ENCODE measurements at regions not wholly inside any gene's neighbourhood (a gene's known extent, or its start where the extent isn't known, plus 50 kb on each side); places are given as distances from the start of the nearest gene placed in this dataset.

DNA sequence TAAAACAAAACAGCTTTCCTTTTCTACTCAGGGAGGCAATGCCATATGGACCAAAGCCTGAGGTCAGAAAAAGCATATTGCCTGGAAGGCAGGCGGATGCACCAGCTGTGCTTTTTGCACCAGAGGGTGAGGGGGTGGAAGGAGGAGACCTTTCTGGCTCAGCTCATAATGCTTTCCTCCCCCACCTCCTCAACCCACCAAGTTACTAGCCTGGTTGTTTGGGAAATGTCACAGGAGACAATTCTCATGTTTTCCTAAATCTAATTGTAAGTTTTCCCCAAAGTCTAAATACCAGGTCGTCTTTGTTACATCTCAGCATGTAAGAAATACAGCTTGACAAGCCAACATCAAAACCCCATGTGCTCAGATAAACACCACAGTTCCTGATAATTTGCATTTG is 72.6 kb upstream of the DMRTA1 start:
- no peaks in the 10 kb centered on the region for H3K79me2 ChIP-seq (ENCODE audit: low read length)
- H3K4me1 ChIP-seq (ENCODE audit: low read length) = no peaks in the 10 kb centered on the region
- no peaks in the 10 kb centered on the region for H4K20me1 ChIP-seq (ENCODE audit: insufficient read depth, low read length)
- H3K4me2 ChIP-seq (ENCODE audit: low read length) = no peak overlapping the region
- H3K27me3 ChIP-seq (ENCODE audit: low read depth, low read length) = no peaks in the 10 kb centered on the region; the same call in 1 of the 2 replicates
- H2AFZ ChIP-seq (ENCODE audit: low read depth, low read length) = no peak overlapping the region
- no peaks in the 10 kb centered on the region for H3K9me3 ChIP-seq (ENCODE audit: insufficient read depth, low read length)
- no peak overlapping the region for H3K4me3 ChIP-seq (ENCODE audit: low read length)
- H3K27ac ChIP-seq (ENCODE audit: low read length) = no peak overlapping the region
- no peak overlapping the region for H3K9ac ChIP-seq (ENCODE audit: low read length)
- no peaks in the 10 kb centered on the region for H3K36me3 ChIP-seq (replicated peaks; ENCODE audit: low read depth, low read length)
- TF ChIP-seq, protein P1, sequence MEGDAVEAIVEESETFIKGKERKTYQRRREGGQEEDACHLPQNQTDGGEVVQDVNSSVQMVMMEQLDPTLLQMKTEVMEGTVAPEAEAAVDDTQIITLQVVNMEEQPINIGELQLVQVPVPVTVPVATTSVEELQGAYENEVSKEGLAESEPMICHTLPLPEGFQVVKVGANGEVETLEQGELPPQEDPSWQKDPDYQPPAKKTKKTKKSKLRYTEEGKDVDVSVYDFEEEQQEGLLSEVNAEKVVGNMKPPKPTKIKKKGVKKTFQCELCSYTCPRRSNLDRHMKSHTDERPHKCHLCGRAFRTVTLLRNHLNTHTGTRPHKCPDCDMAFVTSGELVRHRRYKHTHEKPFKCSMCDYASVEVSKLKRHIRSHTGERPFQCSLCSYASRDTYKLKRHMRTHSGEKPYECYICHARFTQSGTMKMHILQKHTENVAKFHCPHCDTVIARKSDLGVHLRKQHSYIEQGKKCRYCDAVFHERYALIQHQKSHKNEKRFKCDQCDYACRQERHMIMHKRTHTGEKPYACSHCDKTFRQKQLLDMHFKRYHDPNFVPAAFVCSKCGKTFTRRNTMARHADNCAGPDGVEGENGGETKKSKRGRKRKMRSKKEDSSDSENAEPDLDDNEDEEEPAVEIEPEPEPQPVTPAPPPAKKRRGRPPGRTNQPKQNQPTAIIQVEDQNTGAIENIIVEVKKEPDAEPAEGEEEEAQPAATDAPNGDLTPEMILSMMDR (IDR thresholded peaks at IDR 0.05; ENCODE audit: low read depth, low read length) = no peak
- TF ChIP-seq EZH2phosphoT487 (IDR thresholded peaks at IDR 0.05; ENCODE audit: low read depth) = no peak

DNA sequence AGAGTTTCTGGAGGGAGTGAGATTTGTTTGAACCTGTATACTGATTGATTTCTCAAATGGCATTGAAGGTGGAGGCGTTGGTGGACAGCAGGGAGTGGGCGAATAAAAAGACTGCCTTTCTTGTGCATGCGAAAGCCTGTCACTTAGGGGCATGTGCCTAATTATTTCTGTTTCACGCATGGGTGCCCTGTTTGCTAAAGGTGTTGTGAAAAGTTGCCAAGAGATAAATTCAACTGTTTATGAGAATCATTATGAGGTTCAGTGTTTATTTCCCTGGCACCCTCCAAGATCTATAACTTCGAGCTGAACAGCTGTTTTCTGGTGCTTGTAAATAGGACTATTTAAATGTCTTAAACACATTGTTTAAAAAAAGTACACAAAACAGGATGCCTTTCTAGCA is 67.4 kb upstream of the DMRTA1 start:
- Histone ChIP-seq H3K27me3 (ENCODE audit: low read depth, low read length) (no peaks in the 10 kb centered on the region; the same call in 1 of the 2 replicates), H3K9ac (ENCODE audit: low read length) (no peak overlapping the region), H2AFZ (ENCODE audit: low read depth, low read length) (no peak overlapping the region), H3K9me3 (ENCODE audit: insufficient read depth, low read length) (no peaks in the 10 kb centered on the region), H3K79me2 (ENCODE audit: low read length) (no peaks in the 10 kb centered on the region), H3K4me2 (ENCODE audit: low read length) (no peak overlapping the region), H3K4me3 (ENCODE audit: low read length) (no peak overlapping the region), H3K4me1 (ENCODE audit: low read length) (no peaks in the 10 kb centered on the region), H4K20me1 (ENCODE audit: insufficient read depth, low read length) (no peaks in the 10 kb centered on the region), H3K27ac (ENCODE audit: low read length) (no peak overlapping the region), H3K36me3 (replicated peaks; ENCODE audit: low read depth, low read length) (no peaks in the 10 kb centered on the region)
- no peak for TF ChIP-seq EZH2phosphoT487 (IDR thresholded peaks at IDR 0.05; ENCODE audit: low read depth)
- TF ChIP-seq, protein P1 (IDR thresholded peaks at IDR 0.05; ENCODE audit: low read depth, low read length) = no peak

DNA sequence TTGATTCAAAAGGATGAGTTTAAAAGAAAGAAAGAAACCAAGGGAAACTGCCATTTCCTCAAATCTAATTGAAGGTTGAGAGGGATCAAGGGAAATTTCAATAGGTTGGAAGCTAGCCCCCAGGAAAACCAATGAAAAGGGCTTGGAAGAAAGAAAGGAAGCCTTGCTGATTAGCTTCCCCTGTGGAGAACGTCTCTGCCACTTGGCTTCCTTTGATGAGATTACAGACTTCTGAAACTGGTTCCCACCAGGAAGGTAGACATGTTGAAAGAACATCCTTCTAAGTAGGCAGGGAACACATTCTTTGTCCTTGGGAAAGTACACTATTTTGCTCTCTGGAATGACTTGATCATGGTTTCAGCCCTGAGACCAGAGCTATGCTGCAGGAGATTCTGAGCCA is 65.5 kb upstream of the DMRTA1 start:
- Histone ChIP-seq H4K20me1 (ENCODE audit: insufficient read depth, low read length) (no peaks in the 10 kb centered on the region), H3K27me3 (ENCODE audit: low read depth, low read length) (peaks cover 4% of the 10 kb centered on the region; the same call in 1 of the 2 replicates)
- no peak for TF ChIP-seq EZH2phosphoT487 (IDR thresholded peaks at IDR 0.05; ENCODE audit: low read depth)
- TF ChIP-seq, protein P1 (IDR thresholded peaks at IDR 0.05; ENCODE audit: low read depth, low read length) = no peak

DNA sequence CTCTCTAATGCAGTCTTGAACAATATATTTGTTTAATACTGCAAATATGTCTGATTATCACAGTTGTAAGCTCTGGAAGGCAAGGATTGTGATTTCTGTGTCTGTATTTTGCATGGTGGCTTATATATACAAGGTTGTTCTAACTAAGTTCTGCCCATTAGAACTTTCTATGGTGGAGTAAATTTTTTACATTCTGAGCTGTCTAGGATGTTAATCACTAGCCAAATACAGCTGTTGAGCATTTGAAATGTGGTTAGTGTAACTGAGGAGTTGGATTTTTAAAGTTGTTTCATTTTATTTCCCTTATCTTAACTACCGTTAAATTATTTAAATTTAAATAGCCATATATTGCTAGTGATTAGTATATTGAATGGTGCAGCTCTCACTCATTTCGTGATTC is 64.3 kb upstream of the DMRTA1 start:
- TF ChIP-seq EZH2phosphoT487 (IDR thresholded peaks at IDR 0.05; ENCODE audit: low read depth) = no peak
- TF ChIP-seq, protein P1 (IDR thresholded peaks at IDR 0.05; ENCODE audit: low read depth, low read length) = no peak
- H3K27ac ChIP-seq (ENCODE audit: low read length) = no peak overlapping the region
- no peak overlapping the region for H3K4me3 ChIP-seq (ENCODE audit: low read length)
- no peaks in the 10 kb centered on the region for H3K79me2 ChIP-seq (ENCODE audit: low read length)
- no peak overlapping the region for H3K9ac ChIP-seq (ENCODE audit: low read length)
- H2AFZ ChIP-seq (ENCODE audit: low read depth, low read length) = no peak overlapping the region
- H4K20me1 ChIP-seq (ENCODE audit: insufficient read depth, low read length) = no peaks in the 10 kb centered on the region
- no peaks in the 10 kb centered on the region for H3K4me1 ChIP-seq (ENCODE audit: low read length)
- H3K27me3 ChIP-seq (ENCODE audit: low read depth, low read length) = peaks cover 4% of the 10 kb centered on the region; the same call in 1 of the 2 replicates
- H3K36me3 ChIP-seq (replicated peaks; ENCODE audit: low read depth, low read length) = no peaks in the 10 kb centered on the region
- H3K4me2 ChIP-seq (ENCODE audit: low read length) = no peak overlapping the region
- H3K9me3 ChIP-seq (ENCODE audit: insufficient read depth, low read length) = no peaks in the 10 kb centered on the region

More for the DNA sequence above, 65.5 kb upstream of the DMRTA1 start:
- Histone ChIP-seq H3K4me2 (ENCODE audit: low read length) (no peak overlapping the region), H3K4me3 (ENCODE audit: low read length) (no peak overlapping the region), H3K79me2 (ENCODE audit: low read length) (no peaks in the 10 kb centered on the region), H3K4me1 (ENCODE audit: low read length) (no peaks in the 10 kb centered on the region), H3K9ac (ENCODE audit: low read length) (no peak overlapping the region), H2AFZ (ENCODE audit: low read depth, low read length) (no peak overlapping the region), H3K27ac (ENCODE audit: low read length) (no peak overlapping the region), H3K9me3 (ENCODE audit: insufficient read depth, low read length) (no peaks in the 10 kb centered on the region), H3K36me3 (replicated peaks; ENCODE audit: low read depth, low read length) (no peaks in the 10 kb centered on the region)

Measured in OCI-LY3 (cell line).